ENCODE measurements at regions not wholly inside any gene's neighbourhood (a gene's known extent, or its start where the extent isn't known, plus 50 kb on each side); places are given as distances from the start of the nearest gene placed in this dataset.
A peak's percentile ranks its signal among the peaks of the same experiment; 100 is the strongest.
"Not testable (repeated sequence)": the region's sequence is repeated elsewhere in the genome, so short reads cannot be mapped to it uniquely, and the experiment has no call there.

DNA sequence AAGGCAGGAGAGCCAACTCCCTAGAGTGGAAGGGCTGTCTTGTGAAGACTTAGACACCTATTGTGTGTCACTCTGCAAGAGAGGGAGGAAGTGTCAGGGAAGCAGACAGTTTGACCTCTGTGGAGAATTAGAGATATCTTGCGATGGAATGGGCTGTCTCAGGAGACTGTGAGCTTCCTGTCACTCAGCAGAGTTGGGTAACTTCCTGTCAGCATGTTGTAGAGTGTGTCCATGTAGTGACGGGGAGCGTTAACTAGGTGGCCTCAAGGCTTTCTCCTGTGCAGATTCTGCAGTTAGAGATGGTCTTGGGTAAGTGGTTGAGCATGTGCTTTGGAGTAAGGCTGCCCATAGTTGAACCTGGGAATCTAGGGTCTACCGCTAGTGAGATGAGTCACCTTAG lies 136.5 kb downstream of the KIF4B start (continued):
- TF ChIP-seq MYBL2 (CRISPR knock-in tag; IDR thresholded peaks at IDR 0.05) = no peak
- TF ChIP-seq OVOL2 (CRISPR knock-in tag; IDR thresholded peaks at IDR 0.05; ENCODE audit: borderline replicate concordance) = no peak

DNA sequence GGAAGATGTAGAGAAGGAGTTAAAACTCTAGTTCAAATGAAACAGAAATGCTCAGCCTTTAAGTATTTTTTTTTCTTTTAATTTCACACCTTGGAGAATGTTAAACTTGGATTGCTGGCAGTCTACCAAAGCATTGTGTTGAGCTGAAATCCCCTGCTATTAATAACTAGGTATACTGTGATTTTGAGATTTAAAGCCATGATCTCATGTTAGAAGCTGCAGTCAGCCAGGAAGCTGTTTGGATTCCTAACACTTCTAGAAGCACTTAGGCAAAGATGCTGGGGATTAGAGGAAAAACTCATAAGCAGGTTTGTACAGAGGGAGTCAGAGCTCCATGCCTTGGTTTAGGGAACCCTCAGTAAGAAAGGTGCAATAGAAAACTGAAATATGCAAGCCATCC lies 141.4 kb downstream of the KIF4B start:
- no peaks in the 10 kb centered on the region for H3K36me3 Mint-ChIP-seq
- TF ChIP-seq NR1H2 (CRISPR knock-in tag; IDR thresholded peaks at IDR 0.05) (no peak), RELA (CRISPR knock-in tag; IDR thresholded peaks at IDR 0.05; ENCODE audit: borderline replicate concordance) (no peak), ZNF263 (CRISPR knock-in tag; IDR thresholded peaks at IDR 0.05; ENCODE audit: low read depth) (no peak), ETV6 (CRISPR knock-in tag; IDR thresholded peaks at IDR 0.05) (no peak), HMGA2 (CRISPR knock-in tag; IDR thresholded peaks at IDR 0.05) (no peak)
- TF ChIP-seq, protein P1, sequence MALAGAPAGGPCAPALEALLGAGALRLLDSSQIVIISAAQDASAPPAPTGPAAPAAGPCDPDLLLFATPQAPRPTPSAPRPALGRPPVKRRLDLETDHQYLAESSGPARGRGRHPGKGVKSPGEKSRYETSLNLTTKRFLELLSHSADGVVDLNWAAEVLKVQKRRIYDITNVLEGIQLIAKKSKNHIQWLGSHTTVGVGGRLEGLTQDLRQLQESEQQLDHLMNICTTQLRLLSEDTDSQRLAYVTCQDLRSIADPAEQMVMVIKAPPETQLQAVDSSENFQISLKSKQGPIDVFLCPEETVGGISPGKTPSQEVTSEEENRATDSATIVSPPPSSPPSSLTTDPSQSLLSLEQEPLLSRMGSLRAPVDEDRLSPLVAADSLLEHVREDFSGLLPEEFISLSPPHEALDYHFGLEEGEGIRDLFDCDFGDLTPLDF (CRISPR knock-in tag; IDR thresholded peaks at IDR 0.05) = no peak
- TF ChIP-seq, protein P2, sequence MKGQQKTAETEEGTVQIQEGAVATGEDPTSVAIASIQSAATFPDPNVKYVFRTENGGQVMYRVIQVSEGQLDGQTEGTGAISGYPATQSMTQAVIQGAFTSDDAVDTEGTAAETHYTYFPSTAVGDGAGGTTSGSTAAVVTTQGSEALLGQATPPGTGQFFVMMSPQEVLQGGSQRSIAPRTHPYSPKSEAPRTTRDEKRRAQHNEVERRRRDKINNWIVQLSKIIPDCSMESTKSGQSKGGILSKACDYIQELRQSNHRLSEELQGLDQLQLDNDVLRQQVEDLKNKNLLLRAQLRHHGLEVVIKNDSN (CRISPR knock-in tag; IDR thresholded peaks at IDR 0.05) = no peak
- TF ChIP-seq, protein P3, sequence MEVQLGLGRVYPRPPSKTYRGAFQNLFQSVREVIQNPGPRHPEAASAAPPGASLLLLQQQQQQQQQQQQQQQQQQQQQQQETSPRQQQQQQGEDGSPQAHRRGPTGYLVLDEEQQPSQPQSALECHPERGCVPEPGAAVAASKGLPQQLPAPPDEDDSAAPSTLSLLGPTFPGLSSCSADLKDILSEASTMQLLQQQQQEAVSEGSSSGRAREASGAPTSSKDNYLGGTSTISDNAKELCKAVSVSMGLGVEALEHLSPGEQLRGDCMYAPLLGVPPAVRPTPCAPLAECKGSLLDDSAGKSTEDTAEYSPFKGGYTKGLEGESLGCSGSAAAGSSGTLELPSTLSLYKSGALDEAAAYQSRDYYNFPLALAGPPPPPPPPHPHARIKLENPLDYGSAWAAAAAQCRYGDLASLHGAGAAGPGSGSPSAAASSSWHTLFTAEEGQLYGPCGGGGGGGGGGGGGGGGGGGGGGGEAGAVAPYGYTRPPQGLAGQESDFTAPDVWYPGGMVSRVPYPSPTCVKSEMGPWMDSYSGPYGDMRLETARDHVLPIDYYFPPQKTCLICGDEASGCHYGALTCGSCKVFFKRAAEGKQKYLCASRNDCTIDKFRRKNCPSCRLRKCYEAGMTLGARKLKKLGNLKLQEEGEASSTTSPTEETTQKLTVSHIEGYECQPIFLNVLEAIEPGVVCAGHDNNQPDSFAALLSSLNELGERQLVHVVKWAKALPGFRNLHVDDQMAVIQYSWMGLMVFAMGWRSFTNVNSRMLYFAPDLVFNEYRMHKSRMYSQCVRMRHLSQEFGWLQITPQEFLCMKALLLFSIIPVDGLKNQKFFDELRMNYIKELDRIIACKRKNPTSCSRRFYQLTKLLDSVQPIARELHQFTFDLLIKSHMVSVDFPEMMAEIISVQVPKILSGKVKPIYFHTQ (CRISPR knock-in tag; IDR thresholded peaks at IDR 0.05) = no peak
- H3K27ac Mint-ChIP-seq = no peak overlapping the region
- no peak overlapping the region for H3K4me3 Mint-ChIP-seq
- ChIA-PET POLR2A (interaction anchor here (1.0 kb wide), 1 partner anchor 209 kb away, joined by 4 read pairs; no protein-coding TSS in a partner anchor), CTCF (interaction anchor here (1.4 kb wide), 1 partner anchor 15 kb away, joined by 7 read pairs; no protein-coding TSS in a partner anchor)
- no peak for DNase-seq (ENCODE audit: low spot score)
- H3K4me1 Mint-ChIP-seq = no peaks in the 10 kb centered on the region
- no peaks in the 10 kb centered on the region for H3K9me3 Mint-ChIP-seq
- ATAC-seq = no peak
- no peaks in the 10 kb centered on the region for H3K27me3 Mint-ChIP-seq (ENCODE audit: low read depth)

DNA sequence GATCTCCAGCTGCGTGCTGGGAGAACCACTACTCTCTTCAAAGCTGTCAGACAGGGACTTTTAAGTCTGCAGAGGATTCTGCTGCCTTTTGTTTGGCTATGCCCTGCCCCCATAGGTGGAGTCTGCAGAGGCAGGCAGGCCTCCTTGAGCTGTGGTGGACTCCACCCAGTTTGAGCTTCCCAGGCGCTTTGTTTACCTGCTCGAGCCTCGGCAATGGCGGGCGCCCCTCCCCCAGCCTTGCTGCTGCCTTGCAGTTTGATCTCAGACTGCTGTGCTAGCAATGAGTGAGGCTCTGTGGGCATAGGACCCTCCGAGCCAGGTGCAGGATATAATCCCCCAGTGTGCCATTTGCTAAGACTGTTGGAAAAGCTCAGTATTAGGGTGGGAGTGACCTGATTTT lies 149.5 kb downstream of the KIF4B start:
- POLR2A ChIA-PET; CTCF ChIA-PET; H3K4me1 Mint-ChIP-seq; ATAC-seq; H3K27ac Mint-ChIP-seq; H3K27me3 Mint-ChIP-seq (ENCODE audit: low read depth); H3K4me3 Mint-ChIP-seq: not testable (repeated sequence)
- Mint-ChIP-seq H3K36me3 (peaks cover 18% of the 10 kb centered on the region), H3K9me3 (peaks cover 53% of the 10 kb centered on the region)
- peak; percentile 40; the same call in 1 of the 2 replicates for TF ChIP-seq FOXK1 (CRISPR knock-in tag; IDR thresholded peaks at IDR 0.05)
- peak; percentile 22 for DNase-seq (ENCODE audit: low spot score)

DNA sequence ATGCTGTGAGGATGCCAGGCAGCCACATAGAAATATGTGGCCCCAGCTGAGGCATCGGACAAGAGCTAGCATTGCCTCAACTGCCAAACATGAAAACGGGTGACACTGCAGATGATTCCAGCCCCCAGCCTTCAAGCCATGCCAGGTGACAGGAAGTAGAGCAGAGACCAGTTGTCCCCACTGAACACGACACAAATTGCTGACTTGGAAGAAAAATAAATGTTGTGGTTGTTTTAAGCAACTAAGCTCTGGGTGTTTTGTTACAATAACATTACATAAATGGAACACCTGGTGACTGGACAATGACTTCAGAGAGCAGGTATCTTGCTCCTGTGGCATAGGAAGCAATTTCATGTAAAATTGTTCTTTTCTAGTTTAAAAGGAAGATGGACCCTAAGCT lies 154.2 kb downstream of the KIF4B start:
- ChIA-PET CTCF (no interaction called here), POLR2A (no interaction called here)
- TF ChIP-seq OVOL2 (CRISPR knock-in tag; IDR thresholded peaks at IDR 0.05; ENCODE audit: borderline replicate concordance) = no peak
- TF ChIP-seq, protein P4, sequence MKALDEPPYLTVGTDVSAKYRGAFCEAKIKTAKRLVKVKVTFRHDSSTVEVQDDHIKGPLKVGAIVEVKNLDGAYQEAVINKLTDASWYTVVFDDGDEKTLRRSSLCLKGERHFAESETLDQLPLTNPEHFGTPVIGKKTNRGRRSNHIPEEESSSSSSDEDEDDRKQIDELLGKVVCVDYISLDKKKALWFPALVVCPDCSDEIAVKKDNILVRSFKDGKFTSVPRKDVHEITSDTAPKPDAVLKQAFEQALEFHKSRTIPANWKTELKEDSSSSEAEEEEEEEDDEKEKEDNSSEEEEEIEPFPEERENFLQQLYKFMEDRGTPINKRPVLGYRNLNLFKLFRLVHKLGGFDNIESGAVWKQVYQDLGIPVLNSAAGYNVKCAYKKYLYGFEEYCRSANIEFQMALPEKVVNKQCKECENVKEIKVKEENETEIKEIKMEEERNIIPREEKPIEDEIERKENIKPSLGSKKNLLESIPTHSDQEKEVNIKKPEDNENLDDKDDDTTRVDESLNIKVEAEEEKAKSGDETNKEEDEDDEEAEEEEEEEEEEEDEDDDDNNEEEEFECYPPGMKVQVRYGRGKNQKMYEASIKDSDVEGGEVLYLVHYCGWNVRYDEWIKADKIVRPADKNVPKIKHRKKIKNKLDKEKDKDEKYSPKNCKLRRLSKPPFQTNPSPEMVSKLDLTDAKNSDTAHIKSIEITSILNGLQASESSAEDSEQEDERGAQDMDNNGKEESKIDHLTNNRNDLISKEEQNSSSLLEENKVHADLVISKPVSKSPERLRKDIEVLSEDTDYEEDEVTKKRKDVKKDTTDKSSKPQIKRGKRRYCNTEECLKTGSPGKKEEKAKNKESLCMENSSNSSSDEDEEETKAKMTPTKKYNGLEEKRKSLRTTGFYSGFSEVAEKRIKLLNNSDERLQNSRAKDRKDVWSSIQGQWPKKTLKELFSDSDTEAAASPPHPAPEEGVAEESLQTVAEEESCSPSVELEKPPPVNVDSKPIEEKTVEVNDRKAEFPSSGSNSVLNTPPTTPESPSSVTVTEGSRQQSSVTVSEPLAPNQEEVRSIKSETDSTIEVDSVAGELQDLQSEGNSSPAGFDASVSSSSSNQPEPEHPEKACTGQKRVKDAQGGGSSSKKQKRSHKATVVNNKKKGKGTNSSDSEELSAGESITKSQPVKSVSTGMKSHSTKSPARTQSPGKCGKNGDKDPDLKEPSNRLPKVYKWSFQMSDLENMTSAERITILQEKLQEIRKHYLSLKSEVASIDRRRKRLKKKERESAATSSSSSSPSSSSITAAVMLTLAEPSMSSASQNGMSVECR (CRISPR knock-in tag; IDR thresholded peaks at IDR 0.05; ENCODE audit: borderline replicate concordance) = no peak
- TF ChIP-seq, protein P5, sequence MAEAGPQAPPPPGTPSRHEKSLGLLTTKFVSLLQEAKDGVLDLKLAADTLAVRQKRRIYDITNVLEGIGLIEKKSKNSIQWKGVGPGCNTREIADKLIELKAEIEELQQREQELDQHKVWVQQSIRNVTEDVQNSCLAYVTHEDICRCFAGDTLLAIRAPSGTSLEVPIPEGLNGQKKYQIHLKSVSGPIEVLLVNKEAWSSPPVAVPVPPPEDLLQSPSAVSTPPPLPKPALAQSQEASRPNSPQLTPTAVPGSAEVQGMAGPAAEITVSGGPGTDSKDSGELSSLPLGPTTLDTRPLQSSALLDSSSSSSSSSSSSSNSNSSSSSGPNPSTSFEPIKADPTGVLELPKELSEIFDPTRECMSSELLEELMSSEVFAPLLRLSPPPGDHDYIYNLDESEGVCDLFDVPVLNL (CRISPR knock-in tag; IDR thresholded peaks at IDR 0.05; ENCODE audit: borderline replicate concordance, low read depth) = no peak
- TF ChIP-seq GTF2I (CRISPR knock-in tag; conservative IDR thresholded peaks at IDR 0.05) = no peak
- TF ChIP-seq, protein P6, sequence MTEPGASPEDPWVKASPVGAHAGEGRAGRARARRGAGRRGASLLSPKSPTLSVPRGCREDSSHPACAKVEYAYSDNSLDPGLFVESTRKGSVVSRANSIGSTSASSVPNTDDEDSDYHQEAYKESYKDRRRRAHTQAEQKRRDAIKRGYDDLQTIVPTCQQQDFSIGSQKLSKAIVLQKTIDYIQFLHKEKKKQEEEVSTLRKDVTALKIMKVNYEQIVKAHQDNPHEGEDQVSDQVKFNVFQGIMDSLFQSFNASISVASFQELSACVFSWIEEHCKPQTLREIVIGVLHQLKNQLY (CRISPR knock-in tag; IDR thresholded peaks at IDR 0.05) = no peak
- TF ChIP-seq, protein P7, sequence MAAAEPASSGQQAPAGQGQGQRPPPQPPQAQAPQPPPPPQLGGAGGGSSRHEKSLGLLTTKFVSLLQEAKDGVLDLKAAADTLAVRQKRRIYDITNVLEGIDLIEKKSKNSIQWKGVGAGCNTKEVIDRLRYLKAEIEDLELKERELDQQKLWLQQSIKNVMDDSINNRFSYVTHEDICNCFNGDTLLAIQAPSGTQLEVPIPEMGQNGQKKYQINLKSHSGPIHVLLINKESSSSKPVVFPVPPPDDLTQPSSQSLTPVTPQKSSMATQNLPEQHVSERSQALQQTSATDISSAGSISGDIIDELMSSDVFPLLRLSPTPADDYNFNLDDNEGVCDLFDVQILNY (CRISPR knock-in tag; IDR thresholded peaks at IDR 0.05) = no peak
- TF ChIP-seq, protein P8, sequence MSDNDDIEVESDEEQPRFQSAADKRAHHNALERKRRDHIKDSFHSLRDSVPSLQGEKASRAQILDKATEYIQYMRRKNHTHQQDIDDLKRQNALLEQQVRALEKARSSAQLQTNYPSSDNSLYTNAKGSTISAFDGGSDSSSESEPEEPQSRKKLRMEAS (CRISPR knock-in tag; IDR thresholded peaks at IDR 0.05) = no peak
- TF ChIP-seq ZNF396 (CRISPR knock-in tag; IDR thresholded peaks at IDR 0.05; ENCODE audit: borderline replicate concordance) = no peak

More for the DNA sequence above, 154.2 kb downstream of the KIF4B start:
- Mint-ChIP-seq H3K4me1 (no peaks in the 10 kb centered on the region), H3K9me3 (peaks cover 65% of the 10 kb centered on the region), H3K27ac (no peak overlapping the region), H3K36me3 (peaks cover 34% of the 10 kb centered on the region), H3K27me3 (ENCODE audit: low read depth) (peaks cover 7% of the 10 kb centered on the region; the same call in 1 of the 2 replicates), H3K4me3 (no peak overlapping the region)
- no peak for ATAC-seq
- DNase-seq (ENCODE audit: low spot score) = no peak
